HG03159 (cell line): ENCODE measurements at regions not wholly inside any gene's neighbourhood (a gene's known extent, or its start where the extent isn't known, plus 50 kb on each side); places are given as distances from the start of the nearest gene placed in this dataset.

ENCODE experiments used
- ATAC-seq: cut with Tn5 transposase; IDR thresholded peaks from one replicate; pipeline ENCODE4 v1.9.1; 2021; ENCODE audit warnings: mild to moderate bottlenecking, moderate library complexity; ENCODE audit not compliant: unreplicated experiment

DNA sequence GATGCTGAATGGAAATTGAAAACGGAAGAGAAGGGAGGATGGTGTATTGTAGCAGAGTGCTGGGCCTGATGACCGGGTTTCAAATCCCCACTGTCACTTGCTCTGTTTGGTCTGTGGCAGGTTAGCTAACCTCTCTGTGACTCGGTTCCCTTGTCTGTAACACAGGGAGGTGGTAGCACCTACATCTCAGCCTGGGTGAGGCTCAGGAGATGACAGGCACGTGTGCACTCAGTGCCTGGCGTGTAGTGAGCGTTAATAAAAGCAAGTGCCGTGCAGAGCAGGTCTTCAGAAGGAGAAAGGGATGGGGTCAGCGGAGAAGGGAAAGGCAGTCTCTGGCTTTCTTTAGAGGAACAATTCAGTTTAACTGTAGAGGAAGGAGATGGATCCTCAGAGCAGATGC is 125.5 kb upstream of the SMIM21 start:
- no peak for ATAC-seq

DNA sequence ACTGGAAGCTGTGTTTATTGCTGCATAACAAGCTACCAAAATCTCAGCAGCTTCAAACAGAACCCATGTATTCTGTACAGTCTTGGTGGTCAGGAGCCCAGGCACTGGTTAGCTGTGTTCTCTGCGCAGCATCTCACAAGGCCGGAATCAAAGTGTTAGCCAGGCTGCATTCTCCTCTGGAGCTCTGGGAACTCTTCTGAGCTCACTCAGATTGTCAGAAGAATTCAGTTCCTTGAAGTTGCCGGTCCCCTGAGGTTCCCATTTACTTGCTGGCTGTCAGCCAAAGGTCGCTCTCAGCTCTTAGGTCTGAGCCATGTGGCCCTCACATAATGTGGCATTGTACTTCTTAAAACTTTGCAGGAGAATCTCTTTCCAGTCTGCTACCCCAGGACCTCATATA is 123.6 kb upstream of the SMIM21 start:
- ATAC-seq, result no peak

DNA sequence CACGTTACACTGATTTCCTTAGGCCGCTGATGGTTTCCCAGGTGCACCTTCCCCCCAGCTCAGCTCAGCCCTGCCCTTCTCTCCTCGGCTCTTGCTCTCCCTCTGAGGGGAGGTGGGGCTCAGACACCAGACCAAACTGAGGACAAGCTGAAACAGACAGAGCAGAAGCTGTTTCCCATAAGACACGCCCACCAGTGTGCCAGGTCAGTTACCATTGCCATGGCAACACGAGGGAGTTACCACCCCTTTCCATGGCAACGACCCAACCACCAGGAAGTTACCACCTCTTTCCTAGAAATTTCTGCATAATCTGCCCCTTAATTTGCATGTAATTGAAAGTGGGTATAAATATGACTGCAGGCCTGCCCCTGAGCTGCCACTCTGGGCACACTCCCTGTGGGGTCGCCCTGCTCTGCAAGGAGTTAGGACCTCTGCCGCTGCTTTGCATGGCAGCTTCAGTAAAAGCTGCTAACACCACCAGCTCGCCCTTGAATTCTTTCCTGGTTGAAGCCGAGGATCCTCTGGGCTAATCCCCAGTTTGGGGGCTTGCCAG is 120.9 kb upstream of the SMIM21 start:
- no peak for ATAC-seq

DNA sequence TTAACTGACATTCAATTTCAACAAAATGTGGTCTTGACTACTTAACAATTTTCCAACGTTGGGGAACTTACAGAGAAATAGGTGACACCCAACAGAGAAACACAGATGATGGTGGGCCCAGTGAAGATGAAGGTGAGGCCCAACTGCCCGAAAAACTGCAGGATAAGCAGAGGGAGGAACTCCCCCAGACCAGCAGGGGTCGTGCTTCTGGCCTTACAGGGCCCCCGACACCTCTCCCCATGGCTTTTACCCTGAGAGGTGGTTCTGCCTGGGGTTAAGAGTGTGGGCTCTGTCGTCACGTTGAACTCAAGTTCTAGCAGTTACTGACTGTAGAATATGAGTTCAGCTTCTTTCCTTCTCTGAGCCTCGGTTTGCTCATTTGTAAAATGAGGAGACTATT is 119.5 kb upstream of the SMIM21 start:
- no peak for ATAC-seq

DNA sequence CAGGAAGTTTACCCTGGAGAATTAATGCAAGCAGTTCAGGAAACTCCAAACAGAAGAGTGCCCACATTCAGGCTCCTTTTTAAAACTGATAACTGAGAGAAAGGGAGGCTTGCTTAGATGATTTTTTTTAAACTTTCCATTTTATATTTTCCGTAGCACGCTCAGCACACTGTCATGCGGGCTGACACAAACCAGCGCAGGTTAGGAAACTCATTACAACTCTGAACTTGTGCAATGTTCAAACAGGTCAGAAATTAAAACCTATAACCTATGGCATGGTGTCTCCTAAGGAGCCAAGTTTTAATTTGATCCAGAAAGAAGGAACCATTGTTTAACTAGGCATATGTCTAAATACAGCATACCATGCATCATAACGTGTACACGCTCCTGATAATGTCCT is 117.7 kb upstream of the SMIM21 start:
- ATAC-seq, result no peak

DNA sequence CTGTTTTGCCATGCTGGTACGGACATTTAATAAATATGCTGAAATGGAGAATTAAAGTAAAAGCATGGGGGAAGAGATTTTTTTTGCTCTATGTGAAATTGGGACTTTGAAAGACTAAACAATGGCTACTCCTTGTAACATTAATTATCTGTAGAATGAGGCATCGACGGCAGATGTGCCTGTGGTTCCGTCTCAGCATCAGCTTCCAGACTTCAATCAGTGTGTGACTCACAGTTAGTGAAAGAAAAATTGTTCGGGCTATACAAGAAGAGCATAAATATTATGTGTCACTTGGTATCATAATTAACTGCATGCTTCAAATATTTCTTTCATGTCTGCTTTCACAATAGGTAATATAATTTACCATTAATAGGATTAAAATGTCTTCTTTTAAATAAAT is 117.0 kb upstream of the SMIM21 start:
- ATAC-seq, result no peak

DNA sequence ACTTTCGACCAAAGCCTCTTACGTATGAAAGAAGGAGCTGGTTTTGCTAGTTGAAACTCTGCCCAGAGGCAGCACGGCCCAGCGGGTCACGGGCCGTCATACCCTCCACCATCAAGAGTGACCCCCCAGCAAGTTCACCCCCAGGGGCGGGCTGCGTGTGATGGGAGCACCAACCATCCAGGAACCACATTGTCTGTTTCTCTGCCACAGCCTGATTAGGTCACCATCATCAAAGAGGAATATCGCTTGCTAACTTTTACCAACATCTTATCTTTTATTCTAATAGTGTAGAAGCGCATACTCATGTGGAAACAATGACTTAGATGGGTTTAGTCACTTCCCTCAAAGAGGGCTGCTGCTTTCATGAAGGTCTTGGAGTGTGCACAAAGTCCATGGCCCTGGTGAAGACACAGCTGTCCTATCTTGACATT is 116.6 kb upstream of the SMIM21 start:
- ATAC-seq, result no peak

DNA sequence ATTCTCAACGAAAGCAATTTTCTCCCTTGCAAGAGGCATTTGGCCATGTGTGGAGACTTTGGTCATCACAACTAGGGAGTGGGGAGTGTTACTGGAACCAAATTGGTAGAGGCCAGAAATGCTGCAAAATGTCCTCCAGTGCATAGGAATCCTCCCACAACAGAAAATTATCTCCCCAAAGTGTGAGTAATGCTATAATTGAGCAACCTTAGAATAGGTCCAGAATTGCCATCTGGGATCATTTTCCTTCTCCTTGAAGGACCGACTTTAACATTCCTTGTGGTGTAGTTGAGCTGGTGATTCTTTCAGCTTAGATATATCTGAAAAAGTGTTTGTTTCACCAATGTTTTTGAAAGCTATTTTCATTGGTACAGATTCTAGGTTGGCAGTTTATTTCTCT is 111.2 kb upstream of the SMIM21 start:
- no peak for ATAC-seq

DNA sequence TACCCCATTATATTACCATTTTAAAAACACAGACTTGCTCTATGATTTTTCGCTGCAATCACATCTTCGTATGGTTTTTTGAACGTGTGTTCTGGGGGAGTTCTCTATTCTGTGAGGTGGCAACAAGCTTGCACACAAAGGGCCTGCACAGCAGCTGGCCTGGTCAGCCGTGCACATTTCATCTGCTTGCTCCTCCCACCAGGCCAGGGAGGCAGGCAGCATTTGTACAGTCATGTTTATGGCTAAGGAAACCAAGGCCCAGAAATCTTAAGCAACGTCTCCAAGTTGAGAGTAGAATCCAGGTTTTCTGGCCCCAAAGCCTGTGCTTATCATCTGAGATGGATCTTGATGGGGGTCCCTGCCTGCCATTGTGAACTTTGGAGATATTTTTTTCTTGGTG is 106.4 kb upstream of the SMIM21 start:
- no peak for ATAC-seq

DNA sequence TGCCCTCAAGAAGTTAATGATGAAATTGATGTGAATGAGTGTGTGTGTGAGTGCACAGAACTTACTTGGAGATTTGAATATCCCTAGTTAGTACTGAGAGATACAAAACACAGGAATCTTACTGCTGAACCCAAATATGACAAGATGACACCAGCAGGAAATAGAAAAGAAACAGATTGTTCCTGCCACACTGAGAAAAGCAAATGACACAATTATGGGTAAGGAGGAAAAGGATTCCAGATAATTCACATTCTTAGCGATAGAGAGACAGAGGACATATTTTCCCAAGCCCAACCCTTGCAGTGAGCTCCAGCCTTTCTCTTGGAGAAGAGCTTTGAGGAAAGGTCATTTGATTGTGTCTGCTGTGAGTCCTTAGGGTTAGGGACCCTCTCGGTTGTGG is 105.7 kb upstream of the SMIM21 start:
- ATAC-seq, result no peak

DNA sequence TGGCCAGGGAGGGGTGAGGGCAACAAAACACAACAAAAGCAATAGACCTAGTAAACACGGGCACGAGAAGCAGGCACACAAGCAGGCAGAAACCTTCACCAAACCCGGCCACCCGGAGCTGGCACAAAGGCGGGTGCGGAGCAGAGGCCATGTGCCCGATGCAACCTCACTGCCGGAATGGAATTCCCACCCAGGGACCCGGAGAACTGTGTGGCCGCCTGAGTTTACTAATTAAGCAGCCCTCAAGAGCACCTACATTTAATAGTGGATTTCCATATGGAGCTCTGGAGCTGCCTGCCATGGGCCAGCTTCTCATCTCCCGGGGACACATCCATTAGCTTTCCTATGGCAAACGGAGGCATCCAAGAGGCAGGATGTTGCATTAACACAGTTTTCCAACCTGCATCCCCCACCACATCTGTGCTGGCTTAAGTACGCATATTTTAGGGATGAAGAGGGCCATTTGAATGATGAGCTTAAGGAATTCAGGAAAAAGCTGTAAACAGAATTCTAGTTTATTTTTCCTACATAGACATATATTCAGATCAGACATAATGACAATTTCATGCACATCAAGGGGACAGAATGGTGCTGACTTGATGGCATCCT is 104.5 kb upstream of the SMIM21 start:
- ATAC-seq, result no peak

DNA sequence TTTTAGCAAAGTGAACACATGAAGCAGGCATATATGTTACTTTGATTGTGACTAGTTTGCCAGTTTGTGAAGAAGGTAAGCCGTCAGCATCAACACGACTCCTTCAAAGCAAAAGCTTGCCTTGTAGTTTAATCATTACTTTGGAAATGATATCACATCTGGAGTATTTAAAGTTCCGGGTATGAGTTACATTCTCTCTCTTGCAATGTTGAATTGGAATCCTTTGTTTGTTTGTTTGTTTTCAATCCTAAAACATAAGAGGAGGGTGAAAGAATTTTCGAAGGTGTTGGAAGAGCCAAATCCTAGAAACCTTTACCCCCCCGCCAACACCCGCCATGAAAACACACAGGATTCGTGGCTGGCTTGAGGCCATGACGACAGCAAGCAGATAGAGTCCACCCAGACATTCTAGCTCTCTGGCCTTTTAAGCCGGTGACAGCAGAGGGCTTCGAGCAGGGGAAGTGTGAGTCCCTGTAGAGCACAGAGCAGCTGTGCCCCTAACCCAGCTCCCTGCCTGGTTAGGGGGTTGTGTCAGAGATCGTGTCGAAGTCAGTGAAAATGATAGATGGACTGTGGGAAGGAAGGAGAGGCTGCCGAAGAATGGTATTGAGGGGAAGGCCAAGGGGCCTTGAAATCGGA is 103.8 kb upstream of the SMIM21 start:
- no peak for ATAC-seq

DNA sequence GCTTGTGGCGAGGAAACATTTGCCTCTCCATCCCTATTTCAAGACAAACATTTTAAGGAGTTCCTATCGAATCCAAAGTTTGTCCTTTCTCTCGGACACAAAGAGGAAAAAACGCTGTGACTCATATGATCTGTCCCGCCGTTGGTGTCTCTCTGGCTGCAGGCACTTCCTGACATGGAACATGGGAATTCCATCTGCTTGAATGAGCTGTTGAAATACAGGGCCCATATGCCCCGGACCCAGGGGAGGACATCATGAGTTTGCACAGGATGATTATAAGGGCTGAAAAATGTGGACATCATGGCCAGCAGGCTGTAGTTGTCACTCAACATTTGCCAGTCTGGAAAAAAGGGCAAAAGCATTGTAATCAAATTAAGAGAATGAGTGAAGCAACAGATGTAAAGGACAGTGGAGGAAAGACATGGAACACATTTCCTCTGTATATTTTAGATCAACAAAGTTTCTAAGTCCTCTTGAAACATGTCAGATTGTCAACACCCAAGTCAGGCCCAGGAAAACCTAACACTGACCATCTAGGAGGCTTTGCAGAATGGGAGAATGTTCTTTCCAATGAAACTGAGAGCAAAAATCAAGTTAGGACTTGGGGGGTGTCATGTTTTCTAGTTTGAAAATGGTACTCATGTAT is 103.2 kb upstream of the SMIM21 start:
- no peak for ATAC-seq

DNA sequence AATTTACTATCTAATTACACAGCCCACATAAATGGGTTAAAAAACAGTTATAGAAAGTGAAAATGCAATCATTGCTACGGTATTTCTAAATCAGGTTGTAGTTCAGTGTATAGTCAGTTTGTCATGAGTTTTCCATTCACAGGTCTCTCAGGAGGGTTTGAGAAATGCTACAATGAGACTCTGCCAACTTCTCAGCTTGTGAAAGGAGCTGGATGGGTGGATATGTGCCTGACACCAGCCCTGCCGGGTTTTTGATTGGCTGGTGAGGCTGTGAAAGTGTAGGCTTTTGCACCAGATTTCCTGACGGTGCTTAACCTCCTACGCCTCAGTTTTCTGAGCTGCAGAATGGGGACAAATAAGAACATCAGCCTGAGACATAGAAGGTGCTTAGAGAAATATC is 102.6 kb upstream of the SMIM21 start:
- no peak for ATAC-seq

DNA sequence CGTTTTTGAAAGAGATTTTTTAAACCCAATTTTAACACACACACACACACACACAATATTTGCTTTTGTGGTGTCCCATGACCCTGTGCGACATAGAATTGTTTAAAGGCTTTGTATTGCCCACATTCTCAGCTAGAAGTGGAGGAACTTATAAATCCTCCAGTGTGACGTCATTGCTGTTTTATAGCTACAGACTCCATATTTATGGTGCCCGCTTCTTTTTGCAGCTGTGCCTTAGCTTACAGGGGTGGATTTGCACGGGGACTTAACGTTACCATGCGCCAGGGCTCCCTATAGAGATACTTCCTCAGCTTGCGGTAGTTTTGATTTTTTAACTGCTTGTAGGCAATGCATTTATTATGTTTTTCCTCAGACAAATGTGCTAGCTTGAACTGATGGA is 101.9 kb upstream of the SMIM21 start:
- ATAC-seq, result no peak

DNA sequence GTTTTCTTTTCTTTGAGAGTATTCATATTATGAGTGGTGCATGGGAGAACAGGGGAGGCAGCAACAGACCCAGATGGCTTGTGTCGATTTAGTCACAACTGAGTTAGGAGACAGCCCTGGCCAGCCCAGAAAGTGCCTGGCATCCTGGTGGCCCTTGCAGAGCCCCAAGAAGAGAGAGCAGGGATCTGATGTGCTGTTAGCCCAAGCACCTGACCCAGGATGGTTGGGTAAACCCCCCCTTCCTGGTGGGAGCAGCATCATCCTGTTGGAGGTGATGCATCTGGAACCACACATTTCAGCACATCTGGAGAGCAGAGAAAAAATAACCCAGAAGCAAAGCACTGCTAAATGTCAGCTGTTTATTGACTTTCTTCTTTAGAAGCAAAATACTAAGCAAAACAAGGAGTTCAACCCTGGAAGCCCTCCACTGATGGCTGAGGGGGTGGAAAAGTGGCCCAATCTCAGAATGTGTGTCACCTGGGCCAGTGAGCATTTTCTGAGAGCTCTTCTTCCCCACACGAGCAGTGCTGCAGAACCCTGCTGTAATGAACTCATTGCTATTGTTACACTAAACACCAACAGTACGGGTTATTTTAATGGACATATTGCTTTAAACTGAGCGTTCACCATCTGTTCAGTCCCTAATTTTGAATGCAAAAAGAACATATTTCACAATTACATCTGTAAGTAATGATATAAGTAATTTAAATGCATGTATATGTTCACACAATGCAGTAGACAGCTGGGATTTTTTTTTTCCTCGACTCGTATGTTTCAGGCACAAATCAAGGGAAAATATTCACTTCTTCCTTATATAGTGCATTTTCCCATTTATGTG is 100.6 kb upstream of the SMIM21 start:
- ATAC-seq, result no peak

DNA sequence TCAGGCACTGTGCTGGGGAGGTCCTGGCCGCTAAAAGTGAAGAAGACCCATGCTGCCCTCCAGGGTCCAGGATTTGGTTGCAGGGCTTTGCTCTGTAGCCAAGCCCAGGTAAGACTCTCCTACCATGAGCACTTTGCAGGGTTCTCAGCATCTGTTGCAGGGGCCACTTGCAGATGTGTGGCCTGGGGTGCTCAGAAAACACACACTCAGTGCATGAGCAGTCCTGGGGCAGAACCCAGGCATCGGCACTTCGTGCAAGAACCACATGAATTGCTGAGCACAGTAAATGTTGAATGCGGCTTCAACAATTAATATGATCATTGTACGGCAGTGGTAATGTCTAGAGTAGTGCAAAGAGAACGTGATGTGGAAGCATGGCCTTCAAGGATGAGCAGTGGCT is 98.5 kb upstream of the SMIM21 start:
- no peak for ATAC-seq

DNA sequence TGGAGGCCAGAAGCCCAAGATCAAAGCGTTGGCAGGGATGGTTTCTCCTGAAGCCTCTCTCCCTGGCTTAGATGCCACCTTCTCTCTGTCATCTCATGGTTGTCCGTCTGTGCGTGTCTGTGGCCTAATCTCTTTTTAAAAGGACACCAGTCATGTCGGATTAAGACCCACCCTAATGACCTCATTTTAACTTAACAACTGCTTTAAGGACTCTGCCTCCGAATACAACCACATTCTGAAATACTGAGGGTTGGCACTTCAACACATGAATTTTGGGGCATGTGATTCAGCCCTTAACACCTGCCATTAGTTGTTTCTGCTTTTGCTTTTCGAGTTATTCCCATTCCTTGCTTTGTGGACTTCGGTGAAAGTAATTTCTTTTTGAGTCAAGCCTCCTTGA is 97.8 kb upstream of the SMIM21 start:
- ATAC-seq, result no peak

DNA sequence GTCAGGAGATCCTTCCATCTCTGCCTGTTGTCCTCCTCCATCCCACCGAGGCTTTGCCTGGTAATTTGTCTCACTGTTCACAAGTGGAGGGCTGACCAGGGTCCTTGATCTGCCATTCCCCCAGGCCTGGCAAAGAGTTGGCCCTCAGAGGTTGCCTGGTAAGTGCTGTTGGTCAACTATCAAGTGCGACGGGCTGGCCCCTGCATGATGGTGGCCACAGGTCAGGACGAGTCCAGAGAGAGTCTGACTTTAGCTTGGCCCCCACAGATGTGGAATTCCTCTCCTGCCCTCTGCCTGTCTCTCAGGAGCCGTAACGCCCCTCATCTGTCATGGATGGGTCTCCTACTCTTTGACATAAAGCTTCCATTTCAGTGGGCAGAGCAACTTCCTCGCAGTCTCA is 97.3 kb upstream of the SMIM21 start:
- ATAC-seq, result no peak

DNA sequence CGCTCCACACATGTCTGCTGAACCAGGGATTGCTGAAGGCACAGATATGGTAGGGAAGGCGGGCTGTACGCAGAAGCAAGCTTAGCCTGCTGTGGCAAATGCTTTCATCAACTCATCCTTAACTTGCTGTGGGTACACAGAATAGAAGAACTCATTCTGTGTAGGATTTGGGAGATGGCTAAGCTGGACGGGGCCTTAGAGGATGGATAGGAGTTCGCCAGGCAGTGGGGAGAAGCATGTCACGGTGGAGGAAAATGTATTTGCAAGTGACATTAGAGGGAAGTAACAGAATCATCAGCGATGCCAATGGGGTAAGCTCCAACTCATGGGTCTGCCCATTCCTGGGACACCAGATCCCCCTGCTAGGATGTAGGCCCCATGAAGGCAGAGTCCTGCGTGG is 96.7 kb upstream of the SMIM21 start:
- ATAC-seq, result no peak

DNA sequence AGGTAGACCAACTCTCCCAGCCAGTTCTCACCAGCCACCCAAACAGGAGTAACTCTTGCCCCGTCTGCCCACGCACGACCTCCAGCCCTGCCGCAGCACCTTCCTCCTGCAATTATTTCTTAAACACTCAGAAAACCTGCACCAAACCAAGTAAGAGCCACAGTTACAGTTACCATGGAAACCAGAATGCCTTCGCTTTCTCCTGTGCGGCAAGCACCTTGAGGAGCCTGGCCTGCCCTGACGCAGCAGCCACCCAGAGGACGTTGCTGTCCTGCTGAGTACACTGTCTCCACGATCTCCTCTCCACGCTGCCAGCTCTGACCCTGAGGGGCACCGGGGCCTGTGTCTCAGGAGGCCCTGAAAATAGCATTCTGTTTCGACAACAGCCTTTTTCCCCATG is 94.3 kb upstream of the SMIM21 start:
- ATAC-seq, result no peak

DNA sequence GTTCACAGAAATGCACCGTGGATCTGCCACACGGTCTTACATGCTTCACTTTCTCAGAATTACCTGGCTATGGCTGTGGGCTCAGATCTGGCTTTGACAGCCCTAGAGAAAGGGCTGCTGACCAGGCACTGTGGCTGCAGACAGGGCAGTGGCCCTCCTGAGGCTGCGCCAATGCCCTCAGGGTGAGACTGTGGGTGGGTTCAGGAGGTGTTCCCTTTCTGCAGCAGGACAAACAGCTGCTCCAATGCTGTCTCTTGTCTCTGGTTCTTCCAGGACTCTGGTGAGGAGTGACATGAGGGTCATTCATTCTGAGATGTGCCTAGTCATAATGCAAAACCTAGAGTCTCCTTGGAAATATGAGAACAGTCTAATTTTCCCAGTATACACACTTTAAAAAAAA is 90.5 kb upstream of the SMIM21 start:
- ATAC-seq, result no peak
